Stimulated activated CD4-positive, alpha-beta T cell treated with anti-CD3 and anti-CD28 coated beads, Interleukin-4, amount 100 ng/mL, for 24 hours (primary cell): ENCODE measurements at regions not wholly inside any gene's neighbourhood (a gene's known extent, or its start where the extent isn't known, plus 50 kb on each side); places are given as distances from the start of the nearest gene placed in this dataset.

Experiments used
- DNase-seq: peaks from one replicate; pipeline ENCODE4 v3.0.0-alpha.2; 2020

DNA sequence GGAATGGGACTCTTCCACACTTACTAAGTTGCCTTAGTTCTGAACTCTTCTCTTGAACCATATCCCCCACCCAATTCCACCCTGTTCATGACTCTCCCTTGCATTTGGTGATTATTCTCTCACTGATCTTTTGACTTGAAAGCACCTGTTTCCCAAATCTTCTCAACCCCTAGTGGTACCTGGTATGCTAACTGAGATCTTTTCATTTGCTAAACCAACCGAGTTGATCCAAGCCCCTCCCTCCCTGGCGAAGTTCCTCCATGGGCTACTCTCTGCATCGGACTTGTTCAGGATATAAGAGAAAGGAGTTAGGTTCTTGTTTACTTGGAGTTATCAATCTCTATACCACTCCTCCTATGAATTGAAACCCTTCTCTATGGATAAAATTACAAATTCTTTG, 593.5 kb downstream of the BCL11A start:
- no peak for DNase-seq

- no peak for DNase-seq
Measured at GRCh38 chr2:59957504-59957903, 596.0 kb downstream of the BCL11A start.

GRCh38 chr2:59956981-59957380, 596.5 kb downstream of the BCL11A start:
- no peak for DNase-seq

DNA sequence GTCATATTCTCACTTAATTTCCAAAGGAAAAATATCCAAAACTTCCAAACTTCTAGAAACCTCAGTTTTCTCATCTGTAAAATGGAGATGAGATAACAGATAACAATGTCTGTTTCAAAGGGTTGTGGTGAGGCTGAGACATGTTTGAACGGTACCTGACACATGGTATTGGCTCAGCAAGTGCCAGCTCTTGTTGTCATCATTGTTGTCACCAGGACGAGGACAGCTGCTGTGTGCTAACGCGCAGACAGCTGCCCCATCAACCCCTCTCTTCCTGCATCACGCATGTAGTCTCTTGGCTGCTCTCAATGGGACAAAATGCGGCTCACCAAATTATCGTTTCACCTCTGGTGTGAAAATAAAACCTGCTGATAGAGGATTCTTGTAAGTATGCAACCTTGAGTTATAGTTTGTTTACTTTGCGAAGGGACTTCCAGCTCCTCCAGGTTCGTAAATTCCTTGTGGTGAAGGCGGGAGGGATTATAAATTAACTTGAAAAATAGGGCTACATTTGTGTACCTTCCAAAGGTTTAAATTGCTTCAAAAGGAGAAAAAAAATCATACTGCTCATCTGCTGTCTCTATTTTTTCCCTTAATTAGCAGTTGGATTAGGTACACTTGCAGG, 605.4 kb downstream of the BCL11A start:
- DNase-seq: no peak

DNA sequence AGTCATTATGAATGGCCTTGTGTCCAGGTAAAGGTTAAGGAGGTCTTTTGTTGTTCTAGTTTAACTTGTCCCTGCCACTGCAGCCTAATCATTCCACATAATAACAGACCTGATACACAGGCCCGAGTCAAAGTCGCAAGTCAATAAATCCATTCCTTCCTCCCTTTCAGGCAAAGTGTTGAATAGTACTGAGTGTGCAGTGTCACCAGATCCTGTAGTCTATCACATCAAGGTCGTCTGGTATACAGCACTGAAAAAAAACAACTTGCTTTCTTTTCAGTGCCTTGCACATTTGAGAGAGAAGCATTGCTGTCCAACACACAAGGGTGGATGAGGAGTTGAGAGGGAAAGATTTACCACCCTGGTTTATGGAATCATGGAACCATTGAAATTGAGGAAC, 606.2 kb downstream of the BCL11A start:
- no peak for DNase-seq

DNA sequence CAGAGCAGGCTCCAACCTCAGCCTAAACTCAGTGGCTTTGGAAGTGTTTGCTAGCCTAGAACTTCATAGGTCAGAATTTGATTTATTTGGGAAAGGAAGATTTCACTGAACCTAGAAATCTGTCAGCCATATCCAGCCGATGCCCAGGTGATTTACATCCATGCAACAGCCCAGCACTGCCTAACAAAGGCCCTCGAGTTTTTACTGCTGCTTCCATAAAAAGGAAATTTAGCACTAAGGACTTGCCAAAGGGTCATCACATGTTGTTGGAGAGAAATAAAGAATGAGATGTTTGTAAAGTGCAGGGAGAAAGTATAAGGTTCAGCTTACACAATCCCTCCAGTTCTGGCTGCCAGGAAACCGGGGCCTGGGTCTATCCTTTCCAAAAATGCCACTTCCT, 614.2 kb downstream of the BCL11A start:
- no peak for DNase-seq

DNA sequence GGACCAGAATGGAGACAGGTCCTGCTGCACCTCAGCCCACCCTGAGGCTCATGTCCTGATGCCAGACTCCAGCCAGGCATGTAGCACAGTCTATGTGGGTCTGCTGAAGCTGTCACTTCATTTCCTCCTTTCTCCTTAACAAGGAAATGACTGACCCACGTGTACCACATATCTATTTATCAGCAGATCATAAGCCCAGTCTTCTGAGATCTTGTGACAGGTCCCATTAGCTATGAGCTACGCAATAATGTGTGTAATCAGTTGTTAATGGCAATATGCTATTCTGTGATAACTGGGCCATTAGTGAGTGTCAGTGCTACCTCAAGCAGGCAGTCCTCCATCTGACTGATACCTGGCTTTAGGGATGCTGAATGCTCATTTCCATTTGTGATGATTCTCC, 615.3 kb downstream of the BCL11A start:
- no peak for DNase-seq

DNA sequence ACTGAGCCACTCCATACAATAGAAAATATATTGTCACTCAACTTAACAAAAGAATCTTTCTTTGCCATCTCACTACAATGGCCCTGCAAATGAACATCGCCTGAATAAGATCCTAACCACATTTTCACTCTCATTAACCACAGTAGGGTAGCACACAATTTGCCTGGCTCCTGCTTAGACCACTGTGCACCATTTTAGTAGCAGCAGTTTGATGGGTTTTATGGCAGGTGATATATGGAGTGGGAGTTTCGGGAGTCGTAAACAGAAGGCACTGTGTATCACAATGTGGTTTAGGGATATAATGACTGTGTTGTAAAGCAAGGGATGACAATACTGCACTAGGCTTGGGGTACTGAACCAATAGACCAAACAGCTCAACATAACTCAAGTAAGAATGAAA, 617.4 kb downstream of the BCL11A start:
- DNase-seq: no peak

DNA sequence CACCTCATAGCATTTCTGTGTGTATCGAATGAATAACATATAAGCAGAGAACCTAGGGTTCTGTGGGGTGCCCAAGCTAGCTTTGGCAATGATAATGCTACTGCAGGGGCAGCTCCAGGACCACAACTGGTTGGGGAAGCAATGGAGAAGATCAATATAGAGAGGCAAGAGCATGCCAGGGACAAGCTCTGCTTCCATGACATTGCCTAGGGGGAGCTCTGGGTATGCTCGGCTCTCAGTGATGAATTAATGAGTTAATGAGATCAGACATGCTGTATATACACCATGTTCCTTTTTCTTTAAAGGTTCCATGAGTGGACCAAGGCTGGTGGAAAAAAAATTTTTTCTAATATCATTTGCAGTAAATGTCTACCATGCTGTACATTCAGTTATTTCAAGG, 618.4 kb downstream of the BCL11A start:
- no peak for DNase-seq

DNA sequence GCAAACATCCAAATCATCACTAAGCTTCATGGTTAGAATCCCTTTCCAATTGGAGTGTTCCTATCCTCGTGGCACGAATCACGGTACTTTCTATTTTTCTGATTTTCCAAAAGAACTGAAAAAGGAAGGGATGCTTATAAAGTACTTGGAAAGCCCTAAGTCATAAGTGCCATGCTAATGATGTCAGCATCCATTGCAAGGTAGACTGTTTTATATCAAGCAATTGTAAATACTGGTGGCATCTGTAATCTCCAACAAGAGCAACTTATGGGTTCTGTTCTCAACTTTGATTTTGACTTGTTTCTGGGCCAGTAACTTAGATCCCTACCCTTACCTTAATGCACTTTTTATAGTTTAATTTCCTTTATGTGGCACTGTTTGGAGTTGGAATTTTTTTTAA, 619.5 kb downstream of the BCL11A start:
- no peak for DNase-seq

- DNase-seq: no peak
Measured at GRCh38 chr2:59932341-59932740, 621.1 kb downstream of the BCL11A start.

GRCh38 chr2:59930430-59930829, 623.0 kb downstream of the BCL11A start:
- DNase-seq: no peak

- DNase-seq: no peak
Measured at GRCh38 chr2:59926731-59927130, 626.7 kb downstream of the BCL11A start.

GRCh38 chr2:59925321-59925720, 628.1 kb downstream of the BCL11A start:
- DNase-seq: no peak

DNA sequence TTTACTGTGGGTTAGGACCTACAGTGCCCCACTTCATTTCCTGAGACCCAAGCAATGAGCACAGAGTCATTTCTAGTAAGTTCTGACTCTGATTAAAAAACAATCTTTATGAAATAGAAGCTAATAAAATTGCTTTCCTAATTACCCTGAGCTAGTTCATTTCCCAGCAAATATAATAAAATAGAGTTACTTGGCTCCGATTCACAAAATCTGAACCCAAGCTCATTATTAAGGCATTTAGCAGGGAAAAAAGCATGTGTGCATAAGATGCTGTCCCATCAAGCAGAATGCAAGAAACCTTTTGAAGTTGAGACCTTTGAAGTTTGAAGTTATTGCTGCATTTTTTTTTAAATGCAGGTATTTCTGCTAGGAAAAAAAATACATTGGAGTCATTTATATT, 629.1 kb downstream of the BCL11A start:
- DNase-seq: no peak

- no peak for DNase-seq
Measured at GRCh38 chr2:59922450-59922849, 631.0 kb downstream of the BCL11A start.

GRCh38 chr2:59921743-59922142, 631.7 kb downstream of the BCL11A start:
- DNase-seq: no peak

- no peak for DNase-seq
Measured at GRCh38 chr2:59920961-59921360, 632.5 kb downstream of the BCL11A start.

- no peak for DNase-seq
Measured at GRCh38 chr2:59920307-59920706, 633.1 kb downstream of the BCL11A start.

DNA sequence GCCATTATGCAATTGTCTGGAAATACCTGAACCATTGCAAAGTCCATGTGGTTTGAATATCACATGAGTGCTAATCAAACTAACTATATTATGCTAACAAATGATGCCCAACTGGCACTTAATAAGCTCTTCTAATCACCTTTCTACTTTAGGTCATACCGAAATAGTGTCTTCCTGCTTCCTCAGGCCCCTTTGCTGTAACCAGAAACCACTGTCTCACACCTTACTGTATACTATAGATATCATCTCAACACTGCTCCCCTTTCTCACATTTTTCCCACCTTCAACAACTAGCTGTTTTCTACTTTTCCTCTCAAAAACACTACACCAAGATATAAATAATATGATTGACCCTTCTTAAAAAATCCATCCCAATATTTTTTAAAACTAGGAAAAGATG, 633.9 kb downstream of the BCL11A start:
- DNase-seq: no peak

DNA sequence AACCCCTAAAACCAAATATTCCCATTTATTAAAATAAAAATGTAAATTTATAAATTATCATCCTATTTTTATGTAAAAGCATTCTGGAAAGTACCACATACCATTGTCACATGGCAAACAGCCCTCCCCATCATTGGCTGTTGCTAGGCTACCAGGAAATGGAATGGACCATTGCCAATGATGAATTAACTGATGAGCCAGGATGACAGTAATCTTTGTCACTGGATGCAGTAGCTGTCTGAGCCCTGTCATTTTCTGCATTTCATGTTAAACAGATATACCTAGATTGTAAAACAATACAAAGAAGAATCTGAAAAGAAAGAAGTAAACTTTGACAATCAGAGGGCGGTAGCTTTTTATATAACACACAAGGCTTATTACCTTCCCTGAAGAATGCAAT, 641.4 kb downstream of the BCL11A start:
- DNase-seq: no peak

DNA sequence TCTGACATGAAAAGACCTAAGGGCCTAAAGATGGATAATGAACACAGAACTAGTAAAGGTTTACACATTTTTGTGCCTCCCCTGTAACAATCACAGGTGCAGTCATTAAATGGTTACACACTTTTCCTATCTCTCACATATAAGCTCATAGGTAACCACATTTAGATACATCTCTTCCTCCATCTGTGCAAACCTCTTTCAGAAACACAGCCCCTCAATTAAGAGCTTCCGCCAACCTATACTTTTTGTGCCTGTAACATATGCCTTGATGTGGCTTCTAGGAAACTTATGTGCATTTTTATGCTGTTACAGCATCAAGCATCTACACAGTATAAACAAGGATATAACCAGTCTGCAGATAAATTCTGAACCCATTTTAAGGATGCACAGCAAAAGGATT, 643.3 kb downstream of the BCL11A start:
- no peak for DNase-seq

GRCh38 chr2:59909147-59909546, 644.3 kb downstream of the BCL11A start:
- no peak for DNase-seq

DNA sequence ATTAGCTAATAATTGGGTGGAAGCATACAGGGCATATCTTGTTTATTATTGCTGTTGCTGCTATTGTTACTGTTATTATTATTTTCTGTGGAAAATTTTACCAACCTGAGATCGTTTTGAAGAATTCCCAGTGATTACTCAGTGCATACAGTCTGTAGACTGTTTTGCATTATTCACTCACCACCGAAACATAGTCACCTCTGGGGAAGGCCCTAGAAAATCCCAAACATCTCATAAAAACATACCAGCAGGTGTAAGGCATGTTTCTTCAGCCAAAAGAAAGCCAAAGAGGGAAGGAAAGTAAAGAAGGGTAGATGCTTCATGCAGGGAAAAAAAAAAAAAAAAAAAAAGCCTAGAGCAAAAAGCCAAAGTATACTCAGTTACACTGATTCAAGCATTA, 647.7 kb downstream of the BCL11A start:
- DNase-seq: no peak

GRCh38 chr2:59903994-59904544, 649.4 kb downstream of the BCL11A start:
- no peak for DNase-seq
